AG10803 (cell line): ENCODE measurements at regions not wholly inside any gene's neighbourhood (a gene's known extent, or its start where the extent isn't known, plus 50 kb on each side); places are given as distances from the start of the nearest gene placed in this dataset.

ENCODE experiments used
- DNase-seq: peaks from one replicate; pipeline ENCODE4 v3.0.0; 2010; ENCODE audit warnings: low read depth
- H3K4me3 ChIP-seq: 2 replicates; pipeline ENCODE4 v1.5.1; 2011; ENCODE audit warnings: mild to moderate bottlenecking, low read length, control low read depth
- CTCF ChIP-seq: conservative IDR thresholded peaks from 2 replicates; pipeline ENCODE4 v1.5.1; 2011; ENCODE audit warnings: mild to moderate bottlenecking, low read length, control low read depth, inconsistent platforms

- no peak for TF ChIP-seq CTCF
- DNase-seq = peak; percentile 83
- H3K4me3 ChIP-seq = no peak overlapping the region
These were observed 255.8 kb upstream of the CRY1 start for GRCh38 chr12:107349008-107349747.

DNA sequence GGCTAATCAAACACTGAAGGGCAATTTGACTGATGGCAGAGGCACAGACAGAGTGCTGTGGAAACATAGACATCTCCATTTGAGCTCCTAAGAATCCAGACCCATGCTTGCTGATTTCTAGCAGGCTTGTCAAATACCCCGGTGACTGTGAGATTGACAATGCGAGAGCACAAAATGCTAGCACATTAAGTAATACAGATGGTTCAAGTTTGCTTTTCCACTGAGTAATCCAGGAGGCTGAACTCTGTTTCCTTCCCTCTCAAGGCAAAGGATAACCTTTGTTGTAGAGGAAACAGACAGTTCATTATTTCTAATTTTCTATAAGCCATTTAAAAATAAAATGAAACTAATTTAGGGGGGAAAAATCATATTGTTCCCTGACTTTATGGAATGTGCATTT, 256.5 kb upstream of the CRY1 start:
- no peak overlapping the region for H3K4me3 ChIP-seq
- no peak for DNase-seq
- TF ChIP-seq CTCF = no peak

DNA sequence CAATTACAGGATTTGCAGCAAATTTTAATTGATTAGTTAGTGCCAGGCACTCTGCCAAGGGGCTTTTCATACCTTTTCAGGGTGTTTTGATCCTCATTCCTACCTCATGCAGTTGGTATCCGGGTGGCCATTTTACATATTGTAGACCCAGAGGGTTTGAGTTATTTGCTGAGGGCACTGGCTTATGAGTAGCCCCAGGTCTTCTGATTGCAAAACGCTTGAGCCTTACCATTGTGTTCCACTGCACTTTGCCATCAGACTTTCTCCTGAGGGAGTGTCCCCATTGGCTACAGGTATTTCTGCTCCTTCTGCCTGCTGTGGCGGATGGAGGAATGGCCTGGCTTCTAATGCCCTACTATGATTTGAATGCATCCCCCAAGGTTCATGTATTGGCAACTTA, 257.8 kb upstream of the CRY1 start:
- DNase-seq = no peak
- no peak overlapping the region for H3K4me3 ChIP-seq
- no peak for TF ChIP-seq CTCF

DNA sequence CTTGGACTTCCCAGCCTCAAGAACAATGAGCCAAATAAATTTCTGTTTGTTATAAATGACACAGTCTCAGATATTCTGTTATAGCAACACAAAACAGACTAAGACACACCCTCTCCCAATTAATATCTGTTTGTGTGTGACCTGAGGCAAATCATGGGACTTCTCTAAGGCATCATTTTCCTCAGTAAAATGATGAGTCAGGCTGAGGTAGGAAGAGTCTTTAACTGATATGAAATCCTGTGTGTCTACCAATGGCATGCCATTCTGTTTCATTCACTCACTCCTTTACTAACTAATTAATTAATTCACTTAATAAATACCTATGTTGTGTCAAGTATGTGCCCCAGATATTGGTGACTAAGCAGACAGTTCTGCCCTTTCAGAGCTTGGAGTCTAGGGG, 258.4 kb upstream of the CRY1 start:
- no peak for DNase-seq
- H3K4me3 ChIP-seq = no peak overlapping the region
- no peak for TF ChIP-seq CTCF

- TF ChIP-seq CTCF = no peak
- no peak overlapping the region for H3K4me3 ChIP-seq
- no peak for DNase-seq
These were observed 259.2 kb upstream of the CRY1 start for GRCh38 chr12:107352347-107353081.

GRCh38 chr12:107353312-107353711, 260.0 kb upstream of the CRY1 start:
- no peak overlapping the region for H3K4me3 ChIP-seq
- no peak for DNase-seq
- no peak for TF ChIP-seq CTCF
